ENCODE measurements at regions not wholly inside any gene's neighbourhood (a gene's known extent, or its start where the extent isn't known, plus 50 kb on each side); places are given as distances from the start of the nearest gene placed in this dataset.

- TF ChIP-seq POLR2AphosphoS5 (IDR thresholded peaks at IDR 0.05) (no peak), POLR2A (IDR thresholded peaks at IDR 0.05) (no peak), CTCF (IDR thresholded peaks at IDR 0.05) (no peak), EP300 (IDR thresholded peaks at IDR 0.05) (no peak)
These were observed 94.6 kb upstream of the SMAD1 start for GRCh38 chr4:145387079-145387478.

Measured in sigmoid colon (tissue), 4 donors.